Panc1 (cell line): ENCODE measurements at regions not wholly inside any gene's neighbourhood (a gene's known extent, or its start where the extent isn't known, plus 50 kb on each side); places are given as distances from the start of the nearest gene placed in this dataset.
"Not testable (repeated sequence)": the region's sequence is repeated elsewhere in the genome, so short reads cannot be mapped to it uniquely, and the experiment has no call there.

ENCODE experiments used
- REST ChIP-seq, 2 experiments: IDR thresholded peaks; 2 replicates each; pipeline ENCODE4 v1.6.1; 2011 to 2012; ENCODE audit warnings: low read depth in 2 of 2, control low read depth in 1 of 2, low read length in 1 of 2, mild to moderate bottlenecking in 1 of 2, moderate library complexity in 1 of 2; ENCODE audit not compliant: insufficient read depth in 1 of 2
- SIN3A ChIP-seq: IDR thresholded peaks from 2 replicates; pipeline ENCODE4 v1.6.1; 2012; ENCODE audit warnings: low read depth, mild to moderate bottlenecking, low read length, moderate library complexity, borderline replicate concordance; ENCODE audit not compliant: insufficient read depth
- TCF7L2 ChIP-seq: IDR thresholded peaks from 2 replicates; pipeline ENCODE4 v1.6.1; 2011; ENCODE audit warnings: mild to moderate bottlenecking, low read depth, low read length, inconsistent platforms

DNA sequence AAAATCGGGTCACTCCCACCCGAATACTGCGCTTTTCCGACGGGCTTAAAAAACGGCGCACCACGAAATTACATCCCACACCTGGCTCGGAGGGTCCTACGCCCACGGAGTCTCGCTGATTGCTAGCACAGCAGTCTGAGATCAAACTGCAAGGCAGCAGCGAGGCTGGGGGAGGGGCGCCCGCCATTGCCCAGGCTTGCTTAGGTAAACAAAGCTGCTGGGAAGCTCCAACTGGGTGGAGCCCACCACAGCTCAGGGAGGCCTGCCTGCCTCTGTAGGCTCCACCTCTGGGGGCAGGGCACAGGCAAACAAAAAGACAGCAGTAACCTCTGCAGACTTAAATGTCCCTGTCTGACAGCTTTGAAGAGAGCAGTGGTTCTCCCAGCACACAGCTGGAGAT, 325.7 kb upstream of the PIK3R1 start:
- TF ChIP-seq SIN3A; TCF7L2; REST (IDR thresholded peaks at IDR 0.05; ENCODE audit: insufficient read depth in 1 of 2, low read depth in 2 of 2, low read length in 1 of 2): not testable (repeated sequence)
